GM12878 (cell line): ENCODE measurements at regions not wholly inside any gene's neighbourhood (a gene's known extent, or its start where the extent isn't known, plus 50 kb on each side); places are given as distances from the start of the nearest gene placed in this dataset.

Source experiments
- ATAC-seq: fragments of 200-7000 bp; cut with Tn5 transposase; 3 replicates; pipeline ENCODE4 v1.9.1; 2020; ENCODE audit warnings: mild to moderate bottlenecking, moderate library complexity
- BruUV-seq: library from RNA; stranded (reverse); fragments of 400-500 nt; replicated peaks from 2 replicates; lab custom pipeline; 2021; lab: Mats Ljungman, UMichigan
- CTCF ChIA-PET: fragments of 300-600 bp; sonication (Branson Sonifier 250); formaldehyde crosslinking; extraction: SDS; loops from one replicate; lab custom pipeline; 2021; ENCODE audit warnings: inconsistent platforms; lab: Yijun Ruan, JAX
- POLR2A ChIA-PET: fragments of 350-600 bp; formaldehyde crosslinking; extraction: SDS; loops from one replicate; lab custom pipeline; 2021; ENCODE audit warnings: inconsistent platforms; lab: Charles Lee
- RAD21 ChIA-PET: fragments of 300-600 bp; sonication (Branson Sonifier 250); formaldehyde crosslinking; loops from one replicate; lab custom pipeline; 2023; ENCODE audit warnings: antibody characterized with exemption; ENCODE audit not compliant: unreplicated experiment; lab: Charles Lee
- SMC1A ChIA-PET: fragments of 300-600 bp; sonication (Branson Sonifier 250); formaldehyde crosslinking; loops from one replicate; lab custom pipeline; 2023; ENCODE audit not compliant: unreplicated experiment, uncharacterized antibody; lab: Charles Lee
- DNase-seq: peaks from one replicate; pipeline ENCODE4 v3.0.0-alpha.2; 2011; ENCODE audit warnings: low read depth, low spot score
- FAIRE-seq: peaks from 3 replicates; lab custom pipeline; 2011; peaks lifted over from hg19 to GRCh38; lab: Jason Lieb, UNC
- H2AFZ ChIP-seq: 2 replicates; pipeline ENCODE4 v1.6.0; 2011; ENCODE audit warnings: low read depth, low read length, control low read depth; ENCODE audit not compliant: control insufficient read depth
- H3K27ac ChIP-seq: 2 replicates; pipeline ENCODE4 v1.5.1; 2011; ENCODE audit warnings: control low read depth; ENCODE audit not compliant: control insufficient read depth, insufficient read depth
- H3K27me3 ChIP-seq, 2 experiments: replicated peaks in 1 of 2; 2 replicates each; pipeline versions ENCODE4 v1.6.0 to v1.6.1; 2011; ENCODE audit warnings: low read length in 1 of 2; ENCODE audit not compliant: control insufficient read depth in 2 of 2, insufficient read depth in 2 of 2
- H3K36me3 ChIP-seq, 2 experiments: 2 replicates each; pipeline ENCODE4 v1.5.1; 2011; ENCODE audit warnings: low read length in 1 of 2; ENCODE audit not compliant: control insufficient read depth in 2 of 2, insufficient read depth in 2 of 2
- H3K4me1 ChIP-seq: 2 replicates; pipeline ENCODE4 v1.6.1; 2011; ENCODE audit warnings: mild to moderate bottlenecking, low read length, moderate library complexity, mixed read lengths; ENCODE audit not compliant: control insufficient read depth, insufficient read depth
- H3K4me2 ChIP-seq: 2 replicates; pipeline ENCODE4 v1.6.0; 2011; ENCODE audit warnings: control low read depth; ENCODE audit not compliant: control insufficient read depth, insufficient read depth
- H3K4me3 ChIP-seq: fragments of 200-600 bp; sonication (generic); 2 replicates; pipeline ENCODE4 v1.5.1; 2016
- H3K79me2 ChIP-seq: 2 replicates; pipeline ENCODE4 v1.6.0; 2011; ENCODE audit warnings: low read length; ENCODE audit not compliant: control insufficient read depth, insufficient read depth
- H3K9ac ChIP-seq: 2 replicates; pipeline ENCODE4 v1.8.0; 2011; ENCODE audit warnings: low read length, control low read depth, mixed read lengths; ENCODE audit not compliant: control insufficient read depth, insufficient read depth
- H3K9me3 ChIP-seq: replicated peaks from 3 replicates; pipeline ENCODE4 v1.5.1; 2011; ENCODE audit warnings: mild to moderate bottlenecking, low read length; ENCODE audit not compliant: control insufficient read depth, insufficient read depth
- H4K20me1 ChIP-seq: 2 replicates; pipeline ENCODE4 v1.6.0; 2011; ENCODE audit not compliant: control insufficient read depth, insufficient read depth
- ATF7 ChIP-seq: fragments of 450-650 bp; IDR thresholded peaks from 2 replicates; pipeline ENCODE4 v1.6.1; 2016; ENCODE audit warnings: low read depth, mild to moderate bottlenecking
- BRCA1 ChIP-seq: IDR thresholded peaks from 2 replicates; pipeline ENCODE4 v1.6.1; 2011; ENCODE audit warnings: low read depth, low read length, improper control_type of control experiment
- CUX1 ChIP-seq: IDR thresholded peaks from 2 replicates; pipeline ENCODE4 v1.6.1; 2012; ENCODE audit warnings: improper control_type of control experiment, low read depth, low read length; ENCODE audit not compliant: insufficient replicate concordance
- GATAD2B ChIP-seq: fragments of 450-650 bp; conservative IDR thresholded peaks from 2 replicates; pipeline ENCODE4 v1.6.1; 2017; ENCODE audit warnings: low read depth, mild to moderate bottlenecking, moderate library complexity
- IKZF1 ChIP-seq: fragments of 450-650 bp; conservative IDR thresholded peaks from 2 replicates; pipeline ENCODE4 v1.6.1; 2017; ENCODE audit warnings: antibody characterized with exemption, mild to moderate bottlenecking
- LARP7 ChIP-seq: fragments of 450-650 bp; IDR thresholded peaks from 2 replicates; pipeline ENCODE4 v1.6.1; 2017; ENCODE audit warnings: mild to moderate bottlenecking
- PKNOX1 ChIP-seq: fragments of 450-650 bp; IDR thresholded peaks from 2 replicates; pipeline ENCODE4 v1.6.1; 2016; ENCODE audit warnings: mild to moderate bottlenecking
- SIN3A ChIP-seq: IDR thresholded peaks from 2 replicates; pipeline ENCODE4 v1.6.1; 2012; ENCODE audit warnings: low read depth, low read length, improper control_type of control experiment
- SREBF2 ChIP-seq: IDR thresholded peaks from 2 replicates; pipeline ENCODE4 v1.6.1; 2012; ENCODE audit warnings: mild to moderate bottlenecking, low read length
- WGBS: methylation state at CpG from one replicate; pipeline ENCODE4 v1.1.6; 2016; ENCODE audit warnings: low lambda C conversion rate; ENCODE audit not compliant: insufficient replicate concordance, insufficient coverage; ENCODE audit errors: missing lambda C conversion rate; 5-methylcytosine and 5-hydroxymethylcytosine counted together
- in situ Hi-C: fragments of 300-500 bp; cut with MboI; formaldehyde crosslinking; loops from 9 replicates; pipeline ENCODE4 v1.14.3; 2018; ENCODE audit warnings: mixed read lengths
- intact Hi-C: fragments of 100-400 bp; cut with micrococcal nuclease; formaldehyde crosslinking; loops from one replicate; pipeline ENCODE4 v1.14.2; 2022; ENCODE audit not compliant: unreplicated experiment

- RAD21 ChIA-PET, result no interaction called here
- SMC1A ChIA-PET, result no interaction called here
- no peak overlapping the region for H3K4me2 ChIP-seq
- H3K4me3 ChIP-seq, result no peak overlapping the region
- in situ Hi-C loops (no loop called here), intact Hi-C loops (no loop called here)
- no peaks in the 10 kb centered on the region for H3K4me1 ChIP-seq
- no peaks in the 10 kb centered on the region for H3K27me3 ChIP-seq
- FAIRE-seq (no peak), DNase-seq (no peak), ATAC-seq (no peak)
- no peak overlapping the region for H2AFZ ChIP-seq
- TF ChIP-seq LARP7 (no peak), PKNOX1 (no peak), SREBF2 (no peak), GATAD2B (no peak), CUX1 (no peak), SIN3A (no peak), ATF7 (no peak), IKZF1 (no peak), BRCA1 (no peak)
- no peaks in the 10 kb centered on the region for H3K9me3 ChIP-seq
- no peak overlapping the region for H3K27ac ChIP-seq
- BruUV-seq, result no TSS peak
- H3K9ac ChIP-seq, result no peak overlapping the region
- H4K20me1 ChIP-seq, result no peaks in the 10 kb centered on the region
- H3K79me2 ChIP-seq, result no peaks in the 10 kb centered on the region
- CTCF ChIA-PET, result no interaction called here
- H3K36me3 ChIP-seq, result no peaks in the 10 kb centered on the region
- POLR2A ChIA-PET, result no interaction called here
- 34% methylated on average over 23 of the region's 23 CpGs for WGBS
Observed at GRCh38 chr7:128171-129080, 63.9 kb upstream of the FAM20C start.
